ENCODE measurements at regions not wholly inside any gene's neighbourhood (a gene's known extent, or its start where the extent isn't known, plus 50 kb on each side); places are given as distances from the start of the nearest gene placed in this dataset.

DNA sequence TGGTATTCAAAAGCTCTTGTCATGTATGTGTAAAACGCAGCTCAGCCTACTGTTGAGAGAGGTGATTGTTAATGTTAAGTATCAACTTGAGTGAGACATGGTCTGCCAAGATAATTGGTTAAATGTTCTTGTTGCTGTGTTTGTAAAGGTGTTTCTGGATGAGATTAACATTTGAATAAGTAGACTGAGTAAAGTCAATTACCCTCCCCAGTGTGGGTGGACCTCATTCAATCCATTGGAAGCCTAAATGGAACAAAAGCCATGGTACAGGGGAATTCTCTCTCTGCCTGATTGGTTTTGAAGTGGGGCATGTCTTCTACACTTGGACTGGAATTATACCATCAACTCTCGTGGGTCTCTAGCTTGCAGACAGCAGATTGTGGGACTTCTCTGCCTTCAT lies 63.8 kb upstream of the RERGL start:
- TF ChIP-seq, protein P1, sequence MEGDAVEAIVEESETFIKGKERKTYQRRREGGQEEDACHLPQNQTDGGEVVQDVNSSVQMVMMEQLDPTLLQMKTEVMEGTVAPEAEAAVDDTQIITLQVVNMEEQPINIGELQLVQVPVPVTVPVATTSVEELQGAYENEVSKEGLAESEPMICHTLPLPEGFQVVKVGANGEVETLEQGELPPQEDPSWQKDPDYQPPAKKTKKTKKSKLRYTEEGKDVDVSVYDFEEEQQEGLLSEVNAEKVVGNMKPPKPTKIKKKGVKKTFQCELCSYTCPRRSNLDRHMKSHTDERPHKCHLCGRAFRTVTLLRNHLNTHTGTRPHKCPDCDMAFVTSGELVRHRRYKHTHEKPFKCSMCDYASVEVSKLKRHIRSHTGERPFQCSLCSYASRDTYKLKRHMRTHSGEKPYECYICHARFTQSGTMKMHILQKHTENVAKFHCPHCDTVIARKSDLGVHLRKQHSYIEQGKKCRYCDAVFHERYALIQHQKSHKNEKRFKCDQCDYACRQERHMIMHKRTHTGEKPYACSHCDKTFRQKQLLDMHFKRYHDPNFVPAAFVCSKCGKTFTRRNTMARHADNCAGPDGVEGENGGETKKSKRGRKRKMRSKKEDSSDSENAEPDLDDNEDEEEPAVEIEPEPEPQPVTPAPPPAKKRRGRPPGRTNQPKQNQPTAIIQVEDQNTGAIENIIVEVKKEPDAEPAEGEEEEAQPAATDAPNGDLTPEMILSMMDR (conservative IDR thresholded peaks at IDR 0.05; ENCODE audit: low read depth in 2 of 2): no peak
- TF ChIP-seq EZH2 (IDR thresholded peaks at IDR 0.05; ENCODE audit: low read depth, unreplicated experiment) (no peak), EZH2phosphoT487 (IDR thresholded peaks at IDR 0.05; ENCODE audit: unreplicated experiment) (no peak), CREB1 (CRISPR knock-in tag; IDR thresholded peaks at IDR 0.05; ENCODE audit: low read depth) (no peak), POLR2AphosphoS5 (IDR thresholded peaks at IDR 0.05; ENCODE audit: low read depth) (no peak), JUNB (IDR thresholded peaks at IDR 0.05; ENCODE audit: unreplicated experiment) (no peak), NANOG (IDR thresholded peaks at IDR 0.05; ENCODE audit: borderline replicate concordance) (peak; percentile 33; the same call in 1 of the 2 replicates)
- TF ChIP-seq, protein P2, sequence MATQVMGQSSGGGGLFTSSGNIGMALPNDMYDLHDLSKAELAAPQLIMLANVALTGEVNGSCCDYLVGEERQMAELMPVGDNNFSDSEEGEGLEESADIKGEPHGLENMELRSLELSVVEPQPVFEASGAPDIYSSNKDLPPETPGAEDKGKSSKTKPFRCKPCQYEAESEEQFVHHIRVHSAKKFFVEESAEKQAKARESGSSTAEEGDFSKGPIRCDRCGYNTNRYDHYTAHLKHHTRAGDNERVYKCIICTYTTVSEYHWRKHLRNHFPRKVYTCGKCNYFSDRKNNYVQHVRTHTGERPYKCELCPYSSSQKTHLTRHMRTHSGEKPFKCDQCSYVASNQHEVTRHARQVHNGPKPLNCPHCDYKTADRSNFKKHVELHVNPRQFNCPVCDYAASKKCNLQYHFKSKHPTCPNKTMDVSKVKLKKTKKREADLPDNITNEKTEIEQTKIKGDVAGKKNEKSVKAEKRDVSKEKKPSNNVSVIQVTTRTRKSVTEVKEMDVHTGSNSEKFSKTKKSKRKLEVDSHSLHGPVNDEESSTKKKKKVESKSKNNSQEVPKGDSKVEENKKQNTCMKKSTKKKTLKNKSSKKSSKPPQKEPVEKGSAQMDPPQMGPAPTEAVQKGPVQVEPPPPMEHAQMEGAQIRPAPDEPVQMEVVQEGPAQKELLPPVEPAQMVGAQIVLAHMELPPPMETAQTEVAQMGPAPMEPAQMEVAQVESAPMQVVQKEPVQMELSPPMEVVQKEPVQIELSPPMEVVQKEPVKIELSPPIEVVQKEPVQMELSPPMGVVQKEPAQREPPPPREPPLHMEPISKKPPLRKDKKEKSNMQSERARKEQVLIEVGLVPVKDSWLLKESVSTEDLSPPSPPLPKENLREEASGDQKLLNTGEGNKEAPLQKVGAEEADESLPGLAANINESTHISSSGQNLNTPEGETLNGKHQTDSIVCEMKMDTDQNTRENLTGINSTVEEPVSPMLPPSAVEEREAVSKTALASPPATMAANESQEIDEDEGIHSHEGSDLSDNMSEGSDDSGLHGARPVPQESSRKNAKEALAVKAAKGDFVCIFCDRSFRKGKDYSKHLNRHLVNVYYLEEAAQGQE (IDR thresholded peaks at IDR 0.05; ENCODE audit: unreplicated experiment): no peak
- TF ChIP-seq, protein P3, sequence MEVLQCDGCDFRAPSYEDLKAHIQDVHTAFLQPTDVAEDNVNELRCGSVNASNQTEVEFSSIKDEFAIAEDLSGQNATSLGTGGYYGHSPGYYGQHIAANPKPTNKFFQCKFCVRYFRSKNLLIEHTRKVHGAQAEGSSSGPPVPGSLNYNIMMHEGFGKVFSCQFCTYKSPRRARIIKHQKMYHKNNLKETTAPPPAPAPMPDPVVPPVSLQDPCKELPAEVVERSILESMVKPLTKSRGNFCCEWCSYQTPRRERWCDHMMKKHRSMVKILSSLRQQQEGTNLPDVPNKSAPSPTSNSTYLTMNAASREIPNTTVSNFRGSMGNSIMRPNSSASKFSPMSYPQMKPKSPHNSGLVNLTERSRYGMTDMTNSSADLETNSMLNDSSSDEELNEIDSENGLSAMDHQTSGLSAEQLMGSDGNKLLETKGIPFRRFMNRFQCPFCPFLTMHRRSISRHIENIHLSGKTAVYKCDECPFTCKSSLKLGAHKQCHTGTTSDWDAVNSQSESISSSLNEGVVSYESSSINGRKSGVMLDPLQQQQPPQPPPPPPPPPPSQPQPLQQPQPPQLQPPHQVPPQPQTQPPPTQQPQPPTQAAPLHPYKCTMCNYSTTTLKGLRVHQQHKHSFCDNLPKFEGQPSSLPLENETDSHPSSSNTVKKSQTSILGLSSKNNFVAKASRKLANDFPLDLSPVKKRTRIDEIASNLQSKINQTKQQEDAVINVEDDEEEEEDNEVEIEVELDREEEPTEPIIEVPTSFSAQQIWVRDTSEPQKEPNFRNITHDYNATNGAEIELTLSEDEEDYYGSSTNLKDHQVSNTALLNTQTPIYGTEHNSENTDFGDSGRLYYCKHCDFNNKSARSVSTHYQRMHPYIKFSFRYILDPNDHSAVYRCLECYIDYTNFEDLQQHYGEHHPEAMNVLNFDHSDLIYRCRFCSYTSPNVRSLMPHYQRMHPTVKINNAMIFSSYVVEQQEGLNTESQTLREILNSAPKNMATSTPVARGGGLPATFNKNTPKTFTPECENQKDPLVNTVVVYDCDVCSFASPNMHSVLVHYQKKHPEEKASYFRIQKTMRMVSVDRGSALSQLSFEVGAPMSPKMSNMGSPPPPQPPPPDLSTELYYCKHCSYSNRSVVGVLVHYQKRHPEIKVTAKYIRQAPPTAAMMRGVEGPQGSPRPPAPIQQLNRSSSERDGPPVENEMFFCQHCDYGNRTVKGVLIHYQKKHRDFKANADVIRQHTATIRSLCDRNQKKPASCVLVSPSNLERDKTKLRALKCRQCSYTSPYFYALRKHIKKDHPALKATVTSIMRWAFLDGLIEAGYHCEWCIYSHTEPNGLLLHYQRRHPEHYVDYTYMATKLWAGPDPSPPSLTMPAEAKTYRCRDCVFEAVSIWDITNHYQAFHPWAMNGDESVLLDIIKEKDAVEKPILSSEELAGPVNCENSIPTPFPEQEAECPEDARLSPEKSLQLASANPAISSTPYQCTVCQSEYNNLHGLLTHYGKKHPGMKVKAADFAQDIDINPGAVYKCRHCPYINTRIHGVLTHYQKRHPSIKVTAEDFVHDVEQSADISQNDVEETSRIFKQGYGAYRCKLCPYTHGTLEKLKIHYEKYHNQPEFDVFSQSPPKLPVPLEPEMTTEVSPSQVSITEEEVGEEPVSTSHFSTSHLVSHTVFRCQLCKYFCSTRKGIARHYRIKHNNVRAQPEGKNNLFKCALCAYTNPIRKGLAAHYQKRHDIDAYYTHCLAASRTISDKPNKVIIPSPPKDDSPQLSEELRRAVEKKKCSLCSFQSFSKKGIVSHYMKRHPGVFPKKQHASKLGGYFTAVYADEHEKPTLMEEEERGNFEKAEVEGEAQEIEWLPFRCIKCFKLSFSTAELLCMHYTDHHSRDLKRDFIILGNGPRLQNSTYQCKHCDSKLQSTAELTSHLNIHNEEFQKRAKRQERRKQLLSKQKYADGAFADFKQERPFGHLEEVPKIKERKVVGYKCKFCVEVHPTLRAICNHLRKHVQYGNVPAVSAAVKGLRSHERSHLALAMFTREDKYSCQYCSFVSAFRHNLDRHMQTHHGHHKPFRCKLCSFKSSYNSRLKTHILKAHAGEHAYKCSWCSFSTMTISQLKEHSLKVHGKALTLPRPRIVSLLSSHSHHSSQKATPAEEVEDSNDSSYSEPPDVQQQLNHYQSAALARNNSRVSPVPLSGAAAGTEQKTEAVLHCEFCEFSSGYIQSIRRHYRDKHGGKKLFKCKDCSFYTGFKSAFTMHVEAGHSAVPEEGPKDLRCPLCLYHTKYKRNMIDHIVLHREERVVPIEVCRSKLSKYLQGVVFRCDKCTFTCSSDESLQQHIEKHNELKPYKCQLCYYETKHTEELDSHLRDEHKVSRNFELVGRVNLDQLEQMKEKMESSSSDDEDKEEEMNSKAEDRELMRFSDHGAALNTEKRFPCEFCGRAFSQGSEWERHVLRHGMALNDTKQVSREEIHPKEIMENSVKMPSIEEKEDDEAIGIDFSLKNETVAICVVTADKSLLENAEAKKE (CRISPR knock-in tag; IDR thresholded peaks at IDR 0.05): peak; percentile 77
- TF ChIP-seq, protein P4, sequence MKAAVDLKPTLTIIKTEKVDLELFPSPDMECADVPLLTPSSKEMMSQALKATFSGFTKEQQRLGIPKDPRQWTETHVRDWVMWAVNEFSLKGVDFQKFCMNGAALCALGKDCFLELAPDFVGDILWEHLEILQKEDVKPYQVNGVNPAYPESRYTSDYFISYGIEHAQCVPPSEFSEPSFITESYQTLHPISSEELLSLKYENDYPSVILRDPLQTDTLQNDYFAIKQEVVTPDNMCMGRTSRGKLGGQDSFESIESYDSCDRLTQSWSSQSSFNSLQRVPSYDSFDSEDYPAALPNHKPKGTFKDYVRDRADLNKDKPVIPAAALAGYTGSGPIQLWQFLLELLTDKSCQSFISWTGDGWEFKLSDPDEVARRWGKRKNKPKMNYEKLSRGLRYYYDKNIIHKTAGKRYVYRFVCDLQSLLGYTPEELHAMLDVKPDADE (IDR thresholded peaks at IDR 0.05): no peak
